Kidney (tissue), 13 donors: ENCODE measurements at regions not wholly inside any gene's neighbourhood (a gene's known extent, or its start where the extent isn't known, plus 50 kb on each side); places are given as distances from the start of the nearest gene placed in this dataset.

Source experiments
- DNase-seq, 5 donors: peaks; one replicate each; pipeline ENCODE4 v3.0.0-alpha.2; 2013 to 2020
- FAIRE-seq: peaks from 2 replicates; lab custom pipeline; 2012; peaks lifted over from hg19 to GRCh38; lab: Jason Lieb, UNC
- H3K27ac ChIP-seq, 2 donors: one replicate each; pipeline ENCODE4 v1.7.0; 2013; ENCODE audit warnings: low read depth in 2 of 2, low read length in 2 of 2, inconsistent platforms in 1 of 2
- H3K27me3 ChIP-seq: one replicate; pipeline ENCODE4 v1.7.1; 2013; ENCODE audit warnings: low read length, inconsistent platforms; ENCODE audit not compliant: control insufficient read depth, insufficient read depth
- H3K36me3 ChIP-seq, 3 donors: one replicate each; pipeline versions ENCODE4 v1.7.0 to v1.7.1; 2013; ENCODE audit warnings: low read length in 3 of 3, control low read depth in 1 of 3, inconsistent platforms in 1 of 3; ENCODE audit not compliant: insufficient read depth in 3 of 3, control insufficient read depth in 2 of 3
- H3K4me1 ChIP-seq, 3 donors: one replicate each; pipeline versions ENCODE4 v1.7.0 to v1.7.1; 2013; ENCODE audit warnings: low read length in 3 of 3, inconsistent platforms in 1 of 3, low read depth in 1 of 3; ENCODE audit not compliant: control insufficient read depth in 2 of 3, insufficient read depth in 2 of 3
- H3K4me3 ChIP-seq, 3 donors: one replicate each; pipeline versions ENCODE4 v1.7.0 to v1.8.1; 2013; ENCODE audit warnings: low read length in 3 of 3, control low read depth in 1 of 3, inconsistent platforms in 1 of 3
- H3K9ac ChIP-seq, 3 donors: one replicate each; pipeline versions ENCODE4 v1.7.0 to v1.7.1; 2013; ENCODE audit warnings: low read length in 3 of 3, control low read depth in 1 of 3, inconsistent platforms in 1 of 3
- H3K9me3 ChIP-seq, 3 donors: one replicate each; pipeline versions ENCODE4 v1.7.0 to v1.7.1; 2013; ENCODE audit warnings: low read length in 3 of 3, control low read depth in 1 of 3, inconsistent platforms in 1 of 3; ENCODE audit not compliant: control insufficient read depth in 2 of 3, insufficient read depth in 1 of 3
- CTCF ChIP-seq: IDR thresholded peaks from 3 replicates; pipeline ENCODE4 v1.5.1; 2012; ENCODE audit warnings: mild to moderate bottlenecking, moderate library complexity, borderline replicate concordance; ENCODE audit not compliant: insufficient read depth; ENCODE audit errors: extremely low read depth
- intact Hi-C: fragments of 100-400 bp; cut with DNase I; formaldehyde crosslinking; loops from one replicate; pipeline ENCODE4 v1.11.1; 2022
- donor health status: control.
- donor health status: control.
- donor health status: control.
- donor health status: control.
- donor health status: control.
- donor health status: DM: yes; HTN: yes; CAD: no.
- donor health status: Normal renal cell carcinoma (clear cell type).

DNA sequence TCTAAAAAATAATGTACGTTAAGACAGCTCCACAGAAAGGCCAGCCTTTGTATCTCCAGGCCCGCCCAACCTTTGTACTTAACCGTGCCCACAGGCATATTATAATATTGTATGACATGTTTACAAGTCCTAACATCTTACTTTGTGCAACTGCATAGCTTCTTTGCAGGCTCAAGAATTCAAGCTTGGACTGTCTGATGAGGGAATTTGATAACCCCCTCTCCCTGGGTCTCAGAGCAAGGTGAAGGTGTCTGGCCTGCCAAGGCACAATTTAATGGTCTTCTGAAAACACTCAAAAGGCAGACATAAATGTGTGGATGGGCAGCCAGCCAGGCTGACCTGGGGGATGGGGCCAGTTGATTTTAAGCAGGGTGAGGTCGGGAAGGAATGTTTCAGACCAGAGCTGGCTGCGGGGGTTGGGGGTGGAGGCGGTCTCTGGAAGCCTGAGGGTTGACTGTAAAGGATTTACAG is 732.7 kb upstream of the FANCL start:
- Histone ChIP-seq H3K27ac (no peak overlapping the region), H3K4me3 (no peak overlapping the region), H3K9me3 (no peaks in the 10 kb centered on the region), H3K9ac (no peak overlapping the region), H3K36me3 (no peaks in the 10 kb centered on the region), H3K27me3 (no peaks in the 10 kb centered on the region), H3K4me1 (peaks cover 0 to 3% (median 0%) of the 10 kb centered on the region in 3 donors)
- TF ChIP-seq CTCF = no peak
- DNase-seq (peak in 4 of 5 donors; percentile 31 to 52 (median 46)), FAIRE-seq (no peak)
- intact Hi-C loops = no loop called here

DNA sequence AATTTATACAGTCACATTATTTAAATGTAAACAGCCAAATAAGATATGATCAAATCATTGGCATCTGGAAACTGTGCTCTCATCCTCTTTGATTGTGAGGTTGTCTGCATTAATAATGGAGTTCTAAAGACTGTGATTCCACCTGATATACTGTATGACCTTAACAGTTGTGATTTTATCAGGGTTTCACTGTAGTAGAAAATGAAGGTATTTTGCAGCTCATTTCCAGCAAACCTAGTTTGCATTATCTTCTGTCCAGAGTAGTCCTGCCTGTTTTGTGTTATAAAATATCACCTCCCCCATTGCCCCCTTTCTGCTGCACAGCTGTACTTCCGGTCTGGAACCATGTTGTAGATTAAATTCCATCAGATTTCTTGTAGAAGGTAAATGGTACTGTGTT is 731.6 kb upstream of the FANCL start:
- TF ChIP-seq CTCF = no peak
- Histone ChIP-seq H3K4me1 (peaks cover 0 to 3% (median 0%) of the 10 kb centered on the region in 3 donors), H3K9ac (no peak overlapping the region), H3K4me3 (no peak overlapping the region), H3K27me3 (no peaks in the 10 kb centered on the region), H3K36me3 (no peaks in the 10 kb centered on the region), H3K9me3 (no peaks in the 10 kb centered on the region), H3K27ac (no peak overlapping the region)
- FAIRE-seq (no peak), DNase-seq (no peak)
- intact Hi-C loops = no loop called here

- peak overlapping the region in 1 of 3 donors; percentile 39 for H3K4me3 ChIP-seq
- no peaks in the 10 kb centered on the region for H3K4me1 ChIP-seq
- no peak for TF ChIP-seq CTCF
- H3K27ac ChIP-seq = no peak overlapping the region
- no peak overlapping the region for H3K9ac ChIP-seq
- no peak for DNase-seq
- no peaks in the 10 kb centered on the region for H3K9me3 ChIP-seq
- intact Hi-C loops = no loop called here
- H3K27me3 ChIP-seq = no peaks in the 10 kb centered on the region
- FAIRE-seq = no peak
- no peaks in the 10 kb centered on the region for H3K36me3 ChIP-seq
Measured at GRCh38 chr2:58971511-58972360, 730.6 kb upstream of the FANCL start.
